C4-2B (cell line): ENCODE measurements at regions not wholly inside any gene's neighbourhood (a gene's known extent, or its start where the extent isn't known, plus 50 kb on each side); places are given as distances from the start of the nearest gene placed in this dataset.
A peak's percentile ranks its signal among the peaks of the same experiment; 100 is the strongest.

Experiments
- H3K27ac ChIP-seq: fragments of 450-650 bp; 2 replicates; pipeline ENCODE4 v1.5.1; 2017
- CTCF ChIP-seq: fragments of 450-650 bp; conservative IDR thresholded peaks from 2 replicates; pipeline ENCODE4 v1.5.1; 2017; ENCODE audit warnings: mild to moderate bottlenecking
- ZFX ChIP-seq: fragments of 450-650 bp; IDR thresholded peaks from 2 replicates; pipeline ENCODE4 v1.6.1; 2017

- TF ChIP-seq ZFX (no peak), CTCF (no peak)
- H3K27ac ChIP-seq = no peak overlapping the region
Observed at GRCh38 chr11:134581966-134582769, 170.1 kb upstream of the B3GAT1 start.

- H3K27ac ChIP-seq = no peak overlapping the region
- TF ChIP-seq CTCF = no peak
- no peak for TF ChIP-seq ZFX
Observed at GRCh38 chr11:134581121-134581626, 169.1 kb upstream of the B3GAT1 start.

GRCh38 chr11:134580610-134580975 lies 168.6 kb upstream of the B3GAT1 start:
- TF ChIP-seq ZFX (no peak), CTCF (no peak)
- no peak overlapping the region for H3K27ac ChIP-seq

GRCh38 chr11:134579724-134580609 lies 167.9 kb upstream of the B3GAT1 start:
- no peak overlapping the region for H3K27ac ChIP-seq
- TF ChIP-seq CTCF (no peak; the same call in 1 of the 2 replicates), ZFX (no peak)

GRCh38 chr11:134578807-134579723 lies 167.0 kb upstream of the B3GAT1 start:
- no peak overlapping the region for H3K27ac ChIP-seq
- TF ChIP-seq CTCF (peak; percentile 50), ZFX (no peak)

GRCh38 chr11:134577751-134578395 lies 165.8 kb upstream of the B3GAT1 start:
- TF ChIP-seq ZFX (no peak), CTCF (no peak)
- H3K27ac ChIP-seq = no peak overlapping the region
